DND-41 (cell line): ENCODE measurements at regions not wholly inside any gene's neighbourhood (a gene's known extent, or its start where the extent isn't known, plus 50 kb on each side); places are given as distances from the start of the nearest gene placed in this dataset.

Experiments used
- ATAC-seq: fragments of 200-7000 bp; cut with Tn5 transposase; 3 replicates; pipeline ENCODE4 v1.9.1; 2021; ENCODE audit warnings: low read depth; ENCODE audit not compliant: insufficient read depth
- DNase-seq: peaks from one replicate; pipeline ENCODE4 v3.0.0-alpha.2; 2020
- H2AFZ ChIP-seq: 2 replicates; pipeline ENCODE4 v1.6.0; 2012; ENCODE audit warnings: low read depth, low read length
- H3K27ac ChIP-seq: 2 replicates; pipeline ENCODE4 v1.5.1; 2012; ENCODE audit warnings: low read length, inconsistent platforms
- H3K27me3 ChIP-seq: fragments of 200-600 bp; sonication (generic); 2 replicates; pipeline ENCODE4 v1.6.0; 2012; ENCODE audit warnings: low read length, mild to moderate bottlenecking, inconsistent platforms; ENCODE audit not compliant: insufficient read depth, poor library complexity
- H3K36me3 ChIP-seq: 2 replicates; pipeline ENCODE4 v1.5.1; 2012; ENCODE audit warnings: low read length, inconsistent platforms; ENCODE audit not compliant: insufficient read depth
- H3K4me1 ChIP-seq: 2 replicates; pipeline ENCODE4 v1.5.1; 2012; ENCODE audit warnings: mild to moderate bottlenecking, low read length; ENCODE audit not compliant: insufficient read depth
- H3K4me2 ChIP-seq: 2 replicates; pipeline ENCODE4 v1.6.0; 2012; ENCODE audit warnings: mild to moderate bottlenecking, moderate library complexity, low read length, inconsistent platforms; ENCODE audit not compliant: insufficient read depth
- H3K4me3 ChIP-seq, 2 experiments: fragments of 200-600 bp in 1 of 2; shearing (Covaris generic) in 1 of 2; 2 replicates each; pipeline ENCODE4 v1.5.1; 2012 to 2016; ENCODE audit warnings: inconsistent platforms in 2 of 2, low read length in 2 of 2, mild to moderate bottlenecking in 2 of 2, low read depth in 1 of 2, moderate library complexity in 1 of 2
- H3K79me2 ChIP-seq: 2 replicates; pipeline ENCODE4 v1.6.0; 2012; ENCODE audit warnings: low read length, inconsistent platforms; ENCODE audit not compliant: insufficient read depth
- H3K9ac ChIP-seq: 2 replicates; pipeline ENCODE4 v1.6.0; 2012; ENCODE audit warnings: low read depth, mild to moderate bottlenecking, inconsistent platforms, low read length, moderate library complexity
- H3K9me3 ChIP-seq: 2 replicates; pipeline ENCODE4 v1.5.1; 2012; ENCODE audit warnings: low read length, moderate library complexity, mild to moderate bottlenecking, inconsistent platforms; ENCODE audit not compliant: insufficient read depth, severe bottlenecking
- H4K20me1 ChIP-seq: 2 replicates; pipeline ENCODE4 v1.6.0; 2012; ENCODE audit warnings: low read length; ENCODE audit not compliant: insufficient read depth
- EZH2 ChIP-seq: IDR thresholded peaks from 3 replicates; pipeline ENCODE4 v1.6.1; 2012; ENCODE audit warnings: borderline replicate concordance, low read depth, mild to moderate bottlenecking, moderate library complexity, low read length, inconsistent platforms; ENCODE audit not compliant: severe bottlenecking
- TF ChIP-seq, protein P1 (sequence below): IDR thresholded peaks from 2 replicates; pipeline ENCODE4 v1.5.1; 2012; ENCODE audit warnings: borderline replicate concordance, low read length, moderate library complexity, mild to moderate bottlenecking; ENCODE audit not compliant: poor library complexity, severe bottlenecking; ENCODE audit errors: extremely low read depth

DNA sequence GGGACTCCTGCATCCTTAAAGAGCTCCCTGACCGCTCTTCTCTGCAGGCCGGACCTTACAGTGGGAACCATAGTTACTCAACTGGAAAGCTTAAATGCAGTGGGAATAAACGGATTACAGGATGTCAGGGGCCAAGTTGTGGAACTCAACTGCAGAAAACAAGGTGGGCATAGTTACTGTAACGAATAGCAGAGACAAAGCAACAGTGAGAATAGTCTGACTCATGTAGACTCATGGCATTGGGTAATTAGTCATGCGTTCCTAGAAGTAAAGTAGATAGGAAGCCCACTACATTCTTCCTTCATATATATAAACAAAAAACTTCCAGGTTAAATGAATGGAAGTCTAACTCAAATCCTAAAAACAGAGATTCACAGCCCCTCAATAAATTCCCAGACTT lies 95.5 kb upstream of the CHRNA7 start:
- H3K27ac ChIP-seq, result no peak overlapping the region
- TF ChIP-seq, protein P1, sequence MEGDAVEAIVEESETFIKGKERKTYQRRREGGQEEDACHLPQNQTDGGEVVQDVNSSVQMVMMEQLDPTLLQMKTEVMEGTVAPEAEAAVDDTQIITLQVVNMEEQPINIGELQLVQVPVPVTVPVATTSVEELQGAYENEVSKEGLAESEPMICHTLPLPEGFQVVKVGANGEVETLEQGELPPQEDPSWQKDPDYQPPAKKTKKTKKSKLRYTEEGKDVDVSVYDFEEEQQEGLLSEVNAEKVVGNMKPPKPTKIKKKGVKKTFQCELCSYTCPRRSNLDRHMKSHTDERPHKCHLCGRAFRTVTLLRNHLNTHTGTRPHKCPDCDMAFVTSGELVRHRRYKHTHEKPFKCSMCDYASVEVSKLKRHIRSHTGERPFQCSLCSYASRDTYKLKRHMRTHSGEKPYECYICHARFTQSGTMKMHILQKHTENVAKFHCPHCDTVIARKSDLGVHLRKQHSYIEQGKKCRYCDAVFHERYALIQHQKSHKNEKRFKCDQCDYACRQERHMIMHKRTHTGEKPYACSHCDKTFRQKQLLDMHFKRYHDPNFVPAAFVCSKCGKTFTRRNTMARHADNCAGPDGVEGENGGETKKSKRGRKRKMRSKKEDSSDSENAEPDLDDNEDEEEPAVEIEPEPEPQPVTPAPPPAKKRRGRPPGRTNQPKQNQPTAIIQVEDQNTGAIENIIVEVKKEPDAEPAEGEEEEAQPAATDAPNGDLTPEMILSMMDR, result no peak
- TF ChIP-seq EZH2, result no peak

DNA sequence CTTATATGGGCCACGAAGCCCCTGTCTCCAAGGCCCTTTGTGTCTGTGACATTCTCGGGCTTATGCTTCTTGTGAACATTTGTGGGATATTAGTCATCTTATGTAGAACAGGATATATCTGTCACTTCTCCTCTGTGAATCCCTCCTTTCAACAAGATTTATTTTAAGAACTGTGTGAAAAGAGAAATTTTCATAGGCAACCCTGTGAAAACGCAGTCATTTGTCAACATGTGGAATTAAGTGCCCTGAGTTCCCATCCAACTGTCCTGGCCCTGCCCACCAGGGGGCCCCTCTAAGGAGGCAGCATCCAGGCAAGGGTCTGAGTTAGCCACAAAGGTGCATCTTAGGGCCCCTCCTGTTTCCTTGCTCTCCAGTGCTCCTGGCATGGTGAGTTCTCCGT lies 76.8 kb upstream of the CHRNA7 start:
- DNase-seq, result no peak
- no peak overlapping the region for H2AFZ ChIP-seq
- H3K79me2 ChIP-seq, result no peaks in the 10 kb centered on the region
- no peaks in the 10 kb centered on the region for H3K4me1 ChIP-seq
- no peak for ATAC-seq
- no peaks in the 10 kb centered on the region for H3K9me3 ChIP-seq
- H3K27me3 ChIP-seq, result no peaks in the 10 kb centered on the region
- H3K27ac ChIP-seq, result no peak overlapping the region
- H3K4me3 ChIP-seq, result no peak overlapping the region
- no peak overlapping the region for H3K9ac ChIP-seq
- H3K36me3 ChIP-seq, result no peaks in the 10 kb centered on the region
- no peak overlapping the region for H3K4me2 ChIP-seq
- H4K20me1 ChIP-seq, result no peaks in the 10 kb centered on the region
- TF ChIP-seq, protein P1, result peak; percentile 13
- no peak for TF ChIP-seq EZH2

More for the DNA sequence above, 95.5 kb upstream of the CHRNA7 start:
- no peaks in the 10 kb centered on the region for H3K27me3 ChIP-seq
- no peaks in the 10 kb centered on the region for H3K4me1 ChIP-seq
- DNase-seq, result no peak
- ATAC-seq, result no peak
- H3K9ac ChIP-seq, result no peak overlapping the region
- no peak overlapping the region for H3K4me3 ChIP-seq
- H3K9me3 ChIP-seq, result no peaks in the 10 kb centered on the region
- no peak overlapping the region for H3K4me2 ChIP-seq
- no peaks in the 10 kb centered on the region for H4K20me1 ChIP-seq
- H3K79me2 ChIP-seq, result no peaks in the 10 kb centered on the region
- no peaks in the 10 kb centered on the region for H3K36me3 ChIP-seq
- no peak overlapping the region for H2AFZ ChIP-seq

DNA sequence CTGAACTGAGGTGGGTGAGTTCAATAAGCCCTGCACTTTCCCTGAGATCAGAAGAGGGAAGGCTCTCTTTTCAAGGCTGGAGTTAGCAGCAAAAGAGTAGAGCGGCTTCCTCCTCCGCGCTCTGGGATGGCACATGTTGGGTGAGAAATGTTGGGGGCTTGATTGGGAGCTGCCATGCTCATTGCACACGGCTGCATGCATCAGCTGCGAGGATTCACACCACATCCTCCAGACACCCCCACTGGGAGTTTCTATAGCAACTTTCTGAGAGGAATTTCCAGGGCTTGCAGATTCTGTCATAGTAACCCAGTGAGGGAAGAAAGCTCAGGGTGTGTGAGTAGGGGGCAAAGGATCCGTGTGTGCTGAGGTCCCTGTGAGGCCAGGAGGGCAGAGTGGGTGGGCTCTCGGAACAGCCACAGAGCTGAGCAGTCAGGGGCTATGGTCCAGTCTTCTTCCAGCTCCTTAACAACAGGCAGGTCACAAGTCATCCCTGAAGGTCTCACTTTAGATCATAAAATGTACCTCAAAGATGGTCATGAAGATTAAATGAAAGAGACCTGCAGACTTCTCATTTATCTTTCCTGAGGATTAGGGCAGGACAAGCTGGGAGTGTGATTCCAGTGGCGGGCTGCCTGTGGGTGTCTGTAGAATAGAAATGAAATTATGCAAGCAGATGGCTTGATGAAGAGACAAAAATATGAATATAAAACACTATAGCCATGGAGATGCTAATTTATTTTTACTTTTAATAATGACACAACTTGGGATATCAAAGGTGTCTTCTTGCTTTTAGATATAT lies 75.7 kb upstream of the CHRNA7 start:
- no peaks in the 10 kb centered on the region for H3K79me2 ChIP-seq
- no peaks in the 10 kb centered on the region for H3K36me3 ChIP-seq
- H3K9me3 ChIP-seq, result no peaks in the 10 kb centered on the region
- no peak for ATAC-seq
- no peaks in the 10 kb centered on the region for H3K4me1 ChIP-seq
- H3K27me3 ChIP-seq, result no peaks in the 10 kb centered on the region
- H3K4me2 ChIP-seq, result no peak overlapping the region
- H4K20me1 ChIP-seq, result no peaks in the 10 kb centered on the region
- no peak overlapping the region for H2AFZ ChIP-seq
- TF ChIP-seq EZH2, result no peak
- TF ChIP-seq, protein P1, result no peak
- H3K9ac ChIP-seq, result no peak overlapping the region
- no peak for DNase-seq
- H3K27ac ChIP-seq, result no peak overlapping the region
- H3K4me3 ChIP-seq, result no peak overlapping the region
